ENCODE measurements at regions not wholly inside any gene's neighbourhood (a gene's known extent, or its start where the extent isn't known, plus 50 kb on each side); places are given as distances from the start of the nearest gene placed in this dataset.

- H3K79me2 ChIP-seq (ENCODE audit: insufficient read depth, low read length): no peaks in the 10 kb centered on the region
- intact Hi-C loops (cut with micrococcal nuclease): no loop called here
- no peak overlapping the region for H3K4me2 ChIP-seq (replicated peaks; ENCODE audit: extremely low read depth, low read length, poor library complexity, severe bottlenecking)
- Mint-ChIP-seq H3K27ac (peak overlapping the region in 1 of 7 donors; percentile 12), H3K36me3 (no peaks in the 10 kb centered on the region), H3K4me3 (no peak overlapping the region), H3K27me3 (ENCODE audit: low read depth in 3 of 3) (peaks cover 2 to 7% (median 4%) of the 10 kb centered on the region in 3 donors), H3K9me3 (peaks cover 0 to 12% (median 2%) of the 10 kb centered on the region in 7 donors), H3K4me1 (no peaks in the 10 kb centered on the region)
- H3K9ac ChIP-seq (ENCODE audit: insufficient read depth, low read length, poor library complexity, severe bottlenecking): no peak overlapping the region
- peak in 1 of 3 donors; percentile 24 for DNase-seq
- no peaks in the 10 kb centered on the region for H4K20me1 ChIP-seq (ENCODE audit: insufficient read depth, low read length)
- H3K27ac ChIP-seq (ENCODE audit: low read depth in 1 of 2, low read length in 2 of 2): no peak overlapping the region
- WGBS (ENCODE audit: insufficient coverage): no CpG with 5 or more reads among the region's 1 CpG
- peaks cover 4 to 6% of the 10 kb centered on the region in 2 donors for H3K9me3 ChIP-seq (replicated peaks in 1 of 2; ENCODE audit: control insufficient read depth in 1 of 2, insufficient read depth in 1 of 2, low read length in 2 of 2)
- H3K27me3 ChIP-seq (ENCODE audit: control insufficient read depth in 2 of 2, insufficient read depth in 2 of 2, low read length in 2 of 2): no peaks in the 10 kb centered on the region
- H3K4me1 ChIP-seq (ENCODE audit: control insufficient read depth in 1 of 2, insufficient read depth in 2 of 2, low read length in 2 of 2): no peaks in the 10 kb centered on the region
- no peak for TF ChIP-seq CTCF (IDR thresholded peaks at IDR 0.05)
- no peak overlapping the region for H3K4me3 ChIP-seq (replicated peaks in 1 of 3; ENCODE audit: low read depth in 2 of 3, low read length in 3 of 3)
- H2AFZ ChIP-seq (ENCODE audit: insufficient read depth, low read depth, low read length, poor library complexity, severe bottlenecking): no peak overlapping the region
- H3K36me3 ChIP-seq (replicated peaks in 1 of 2; ENCODE audit: control insufficient read depth in 1 of 2, insufficient read depth in 2 of 2, low read length in 2 of 2): no peaks in the 10 kb centered on the region
These were observed 259.6 kb upstream of the TBX3 start for GRCh38 chr12:114943601-114944000.

- no peaks in the 10 kb centered on the region for H3K4me1 ChIP-seq (ENCODE audit: control insufficient read depth in 1 of 2, insufficient read depth in 2 of 2, low read length in 2 of 2)
- H2AFZ ChIP-seq (ENCODE audit: insufficient read depth, low read depth, low read length, poor library complexity, severe bottlenecking): no peak overlapping the region
- intact Hi-C loops (cut with micrococcal nuclease): no loop called here
- H3K9me3 ChIP-seq (replicated peaks in 1 of 2; ENCODE audit: control insufficient read depth in 1 of 2, insufficient read depth in 1 of 2, low read length in 2 of 2): peaks cover 4 to 6% of the 10 kb centered on the region in 2 donors
- no peak overlapping the region for H3K27ac ChIP-seq (ENCODE audit: low read depth in 1 of 2, low read length in 2 of 2)
- no peak overlapping the region for H3K4me3 Mint-ChIP-seq
- no peaks in the 10 kb centered on the region for H4K20me1 ChIP-seq (ENCODE audit: insufficient read depth, low read length)
- whole genome bisulfite sequencing (ENCODE audit: insufficient coverage): 90% methylated on average over 16 of the region's 18 CpGs
- no peaks in the 10 kb centered on the region for H3K79me2 ChIP-seq (ENCODE audit: insufficient read depth, low read length)
- no peak overlapping the region for H3K4me2 ChIP-seq (replicated peaks; ENCODE audit: extremely low read depth, low read length, poor library complexity, severe bottlenecking)
- peaks cover 2 to 5% (median 4%) of the 10 kb centered on the region in 3 donors for H3K27me3 Mint-ChIP-seq (ENCODE audit: low read depth in 3 of 3)
- DNase-seq: no peak
- H3K27ac Mint-ChIP-seq: peak overlapping the region in 1 of 7 donors; percentile 35
- no peaks in the 10 kb centered on the region for H3K36me3 ChIP-seq (replicated peaks in 1 of 2; ENCODE audit: control insufficient read depth in 1 of 2, insufficient read depth in 2 of 2, low read length in 2 of 2)
- H3K36me3 Mint-ChIP-seq: no peaks in the 10 kb centered on the region
- no peak overlapping the region for H3K4me3 ChIP-seq (replicated peaks in 1 of 3; ENCODE audit: low read depth in 2 of 3, low read length in 3 of 3)
- TF ChIP-seq CTCF (IDR thresholded peaks at IDR 0.05): no peak
- no peaks in the 10 kb centered on the region for H3K4me1 Mint-ChIP-seq
- peaks cover 0 to 14% (median 2%) of the 10 kb centered on the region in 7 donors for H3K9me3 Mint-ChIP-seq
- H3K9ac ChIP-seq (ENCODE audit: insufficient read depth, low read length, poor library complexity, severe bottlenecking): no peak overlapping the region
- H3K27me3 ChIP-seq (ENCODE audit: control insufficient read depth in 2 of 2, insufficient read depth in 2 of 2, low read length in 2 of 2): no peaks in the 10 kb centered on the region
These were observed 254.7 kb upstream of the TBX3 start for GRCh38 chr12:114938487-114939210.
